Astrocyte (in vitro differentiated cells and primary cell): ENCODE measurements at regions not wholly inside any gene's neighbourhood (a gene's known extent, or its start where the extent isn't known, plus 50 kb on each side); places are given as distances from the start of the nearest gene placed in this dataset.

Source experiments
- DNase-seq: peaks from one replicate; pipeline ENCODE4 v3.0.0-alpha.2; 2010; ENCODE audit warnings: low read depth
- FAIRE-seq: peaks from 2 replicates; lab custom pipeline; 2011; peaks lifted over from hg19 to GRCh38; lab: Jason Lieb, UNC
- H2AFZ ChIP-seq: 2 replicates; pipeline ENCODE4 v1.6.0; 2012; ENCODE audit warnings: low read depth, low read length, inconsistent platforms
- H3K27ac ChIP-seq: 2 replicates; pipeline ENCODE4 v1.5.1; 2011; ENCODE audit warnings: low read depth, low read length, inconsistent platforms
- H3K27me3 ChIP-seq: 2 replicates; pipeline ENCODE4 v1.6.0; 2011; ENCODE audit warnings: low read length, inconsistent platforms; ENCODE audit not compliant: insufficient read depth
- H3K36me3 ChIP-seq: 2 replicates; pipeline ENCODE4 v1.5.1; 2011; ENCODE audit warnings: low read length, inconsistent platforms; ENCODE audit not compliant: insufficient read depth
- H3K4me1 ChIP-seq: 2 replicates; pipeline ENCODE4 v1.5.1; 2011; ENCODE audit warnings: low read length, inconsistent platforms; ENCODE audit not compliant: insufficient read depth
- H3K4me2 ChIP-seq: 2 replicates; pipeline ENCODE4 v1.6.0; 2012; ENCODE audit warnings: low read length, inconsistent platforms
- H3K4me3 ChIP-seq: 2 replicates; pipeline ENCODE4 v1.5.1; 2011; ENCODE audit warnings: low read depth, mild to moderate bottlenecking, low read length, inconsistent platforms; ENCODE audit not compliant: insufficient read depth
- H3K79me2 ChIP-seq: 2 replicates; pipeline ENCODE4 v1.6.0; 2012; ENCODE audit warnings: mild to moderate bottlenecking, low read length, inconsistent platforms; ENCODE audit not compliant: insufficient read depth
- H3K9ac ChIP-seq: 2 replicates; pipeline ENCODE4 v1.6.0; 2012; ENCODE audit warnings: mild to moderate bottlenecking, low read length, inconsistent platforms
- H3K9me3 ChIP-seq: 2 replicates; pipeline ENCODE4 v1.5.1; 2012; ENCODE audit warnings: low read depth, mild to moderate bottlenecking, low read length, inconsistent platforms; ENCODE audit not compliant: insufficient read depth
- H4K20me1 ChIP-seq: 2 replicates; pipeline ENCODE4 v1.6.0; 2012; ENCODE audit warnings: low read length, inconsistent platforms; ENCODE audit not compliant: insufficient read depth
- H3K27ac Mint-ChIP-seq: one replicate; pipeline ENCODE4 v1.8.0; 2021; ENCODE audit warnings: mild to moderate bottlenecking, mixed read lengths; ENCODE audit not compliant: unreplicated experiment
- H3K27me3 Mint-ChIP-seq: one replicate; pipeline ENCODE4 v1.8.0; 2021; ENCODE audit warnings: low read depth, mixed read lengths; ENCODE audit not compliant: unreplicated experiment
- H3K36me3 Mint-ChIP-seq: one replicate; pipeline ENCODE4 v1.8.0; 2021; ENCODE audit warnings: low read depth, mixed read lengths; ENCODE audit not compliant: unreplicated experiment
- H3K4me1 Mint-ChIP-seq: one replicate; pipeline ENCODE4 v1.8.0; 2021; ENCODE audit warnings: low read depth, mixed read lengths; ENCODE audit not compliant: unreplicated experiment
- H3K4me3 Mint-ChIP-seq: one replicate; pipeline ENCODE4 v1.8.0; 2021; ENCODE audit warnings: mild to moderate bottlenecking, moderate library complexity, mixed read lengths; ENCODE audit not compliant: unreplicated experiment
- H3K9me3 Mint-ChIP-seq: one replicate; pipeline ENCODE4 v1.8.0; 2021; ENCODE audit warnings: mild to moderate bottlenecking, mixed read lengths; ENCODE audit not compliant: unreplicated experiment
- CTCF ChIP-seq: IDR thresholded peaks from 2 replicates; pipeline ENCODE4 v1.5.1; 2011; ENCODE audit warnings: low read depth, mild to moderate bottlenecking, inconsistent platforms, low read length, moderate library complexity; ENCODE audit not compliant: insufficient read depth
- EZH2 ChIP-seq: IDR thresholded peaks from 2 replicates; pipeline ENCODE4 v1.6.1; 2012; ENCODE audit warnings: mild to moderate bottlenecking, low read length, inconsistent platforms; ENCODE audit not compliant: insufficient read depth

DNA sequence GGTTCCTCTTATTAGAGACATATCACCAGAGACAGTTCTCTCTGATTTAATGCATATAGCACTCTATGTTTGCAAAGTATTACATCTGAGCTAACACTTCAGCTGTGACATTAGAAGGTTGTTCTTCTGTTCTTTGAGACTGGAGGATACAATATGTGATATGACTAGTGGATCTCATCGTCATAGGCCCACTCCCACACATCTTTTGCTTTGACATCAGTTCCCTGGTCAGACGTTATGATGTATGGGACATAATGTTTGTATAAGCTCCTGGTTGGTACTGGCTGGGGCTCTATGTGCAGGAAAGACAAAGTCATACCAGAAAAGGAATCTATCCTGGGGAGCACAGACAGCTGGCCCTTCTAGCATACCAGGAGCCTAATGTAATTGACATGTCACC is 57.7 kb upstream of the MAML3 start:
- Histone ChIP-seq H2AFZ (no peak overlapping the region), H3K9ac (no peak overlapping the region), H4K20me1 (no peaks in the 10 kb centered on the region), H3K4me3 (no peak overlapping the region), H3K36me3 (no peaks in the 10 kb centered on the region), H3K27me3 (peaks cover 3% of the 10 kb centered on the region), H3K4me1 (peaks cover 5% of the 10 kb centered on the region), H3K9me3 (no peaks in the 10 kb centered on the region), H3K27ac (no peak overlapping the region), H3K79me2 (no peaks in the 10 kb centered on the region), H3K4me2 (no peak overlapping the region)
- TF ChIP-seq CTCF, result no peak
- TF ChIP-seq EZH2, result no peak
- Mint-ChIP-seq H3K36me3 (no peaks in the 10 kb centered on the region), H3K4me1 (peaks cover 6% of the 10 kb centered on the region), H3K4me3 (no peak overlapping the region), H3K9me3 (no peaks in the 10 kb centered on the region), H3K27ac (no peak overlapping the region), H3K27me3 (peaks cover 9% of the 10 kb centered on the region)
- DNase-seq, result no peak
- no peak for FAIRE-seq

- Histone ChIP-seq H3K4me1 (peaks cover 5% of the 10 kb centered on the region), H4K20me1 (no peaks in the 10 kb centered on the region), H3K9ac (no peak overlapping the region), H3K79me2 (no peaks in the 10 kb centered on the region), H2AFZ (no peak overlapping the region), H3K27ac (no peak overlapping the region), H3K27me3 (peaks cover 3% of the 10 kb centered on the region), H3K4me3 (no peak overlapping the region), H3K36me3 (no peaks in the 10 kb centered on the region), H3K9me3 (no peaks in the 10 kb centered on the region), H3K4me2 (no peak overlapping the region)
- Mint-ChIP-seq H3K36me3 (no peaks in the 10 kb centered on the region), H3K4me1 (peaks cover 6% of the 10 kb centered on the region), H3K4me3 (no peak overlapping the region), H3K27ac (no peak overlapping the region), H3K27me3 (peaks cover 9% of the 10 kb centered on the region), H3K9me3 (no peaks in the 10 kb centered on the region)
- TF ChIP-seq EZH2 (no peak), CTCF (no peak)
- FAIRE-seq (no peak), DNase-seq (no peak)
Measured at GRCh38 chr4:140211161-140211560, 57.2 kb upstream of the MAML3 start.

DNA sequence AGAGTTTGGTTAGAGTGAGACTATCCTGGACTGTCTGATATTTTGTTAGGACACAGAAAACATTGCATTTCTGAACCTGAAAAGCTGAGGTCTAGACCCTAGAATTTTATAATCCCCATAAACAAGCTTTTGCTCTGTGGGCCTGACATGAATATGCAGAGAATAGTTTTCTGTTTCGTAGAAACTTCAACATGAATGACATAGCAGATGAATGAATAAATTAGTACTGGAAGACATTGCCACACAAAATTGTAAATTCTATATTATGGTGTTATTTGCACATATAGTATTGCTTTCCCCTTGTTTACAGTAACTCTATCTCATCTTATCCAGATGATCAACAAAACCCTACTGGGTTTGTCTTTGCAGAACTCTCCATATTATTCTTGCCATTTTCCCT is 54.9 kb upstream of the MAML3 start:
- TF ChIP-seq EZH2 (no peak), CTCF (no peak)
- H3K36me3 Mint-ChIP-seq, result no peaks in the 10 kb centered on the region

More for the DNA sequence above, 54.9 kb upstream of the MAML3 start:
- H4K20me1 ChIP-seq, result no peaks in the 10 kb centered on the region
- H3K4me1 ChIP-seq, result peaks cover 5% of the 10 kb centered on the region
- H3K9ac ChIP-seq, result no peak overlapping the region
- no peak for DNase-seq
- Mint-ChIP-seq H3K9me3 (no peaks in the 10 kb centered on the region), H3K4me1 (peaks cover 6% of the 10 kb centered on the region), H3K4me3 (no peak overlapping the region), H3K27ac (no peak overlapping the region), H3K27me3 (peaks cover 2% of the 10 kb centered on the region)
- H3K27ac ChIP-seq, result no peak overlapping the region
- no peaks in the 10 kb centered on the region for H3K79me2 ChIP-seq
- no peak overlapping the region for H3K4me3 ChIP-seq
- H3K27me3 ChIP-seq, result peaks cover 7% of the 10 kb centered on the region
- no peak for FAIRE-seq
- no peak overlapping the region for H3K4me2 ChIP-seq
- no peak overlapping the region for H2AFZ ChIP-seq
- H3K9me3 ChIP-seq, result no peaks in the 10 kb centered on the region
- no peaks in the 10 kb centered on the region for H3K36me3 ChIP-seq
